ENCODE measurements at regions not wholly inside any gene's neighbourhood (a gene's known extent, or its start where the extent isn't known, plus 50 kb on each side); places are given as distances from the start of the nearest gene placed in this dataset.

GRCh38 chr6:195861-196360 is 96.4 kb upstream of the DUSP22 start:
- TF ChIP-seq POLR2AphosphoS5 (IDR thresholded peaks at IDR 0.05; ENCODE audit: borderline replicate concordance, low read depth, low read length): no peak
- no peak for TF ChIP-seq EZH2 (IDR thresholded peaks at IDR 0.05)
- no peak for TF ChIP-seq FOXP2 (optimal IDR thresholded peaks at IDR 0.05; ENCODE audit: control extremely low read depth, extremely low read length, insufficient read depth)
- no peak for DNase-seq (ENCODE audit: low read depth, low spot score)
- Histone ChIP-seq H3K9ac (ENCODE audit: insufficient read length) (no peak overlapping the region), H3K27ac (no peak overlapping the region), H3K4me3 (no peak overlapping the region), H3K36me3 (ENCODE audit: insufficient read depth, low read length) (no peaks in the 10 kb centered on the region), H3K9me3 (ENCODE audit: low read depth, low read length) (no peaks in the 10 kb centered on the region)

- Histone ChIP-seq H3K27ac (no peak overlapping the region), H3K9me3 (ENCODE audit: low read depth, low read length) (no peaks in the 10 kb centered on the region), H3K4me3 (no peak overlapping the region), H3K36me3 (ENCODE audit: insufficient read depth, low read length) (no peaks in the 10 kb centered on the region), H3K9ac (ENCODE audit: insufficient read length) (no peak overlapping the region)
- TF ChIP-seq POLR2AphosphoS5 (IDR thresholded peaks at IDR 0.05; ENCODE audit: borderline replicate concordance, low read depth, low read length) (no peak), EZH2 (IDR thresholded peaks at IDR 0.05) (no peak), FOXP2 (optimal IDR thresholded peaks at IDR 0.05; ENCODE audit: control extremely low read depth, extremely low read length, insufficient read depth) (no peak)
- DNase-seq (ENCODE audit: low read depth, low spot score): no peak
These were observed 95.7 kb upstream of the DUSP22 start for GRCh38 chr6:196543-196942.

- no peak overlapping the region for H3K4me3 ChIP-seq
- H3K36me3 ChIP-seq (ENCODE audit: insufficient read depth, low read length): no peaks in the 10 kb centered on the region
- no peak for TF ChIP-seq POLR2AphosphoS5 (IDR thresholded peaks at IDR 0.05; ENCODE audit: borderline replicate concordance, low read depth, low read length)
- TF ChIP-seq EZH2 (IDR thresholded peaks at IDR 0.05): no peak
- no peak for TF ChIP-seq FOXP2 (optimal IDR thresholded peaks at IDR 0.05; ENCODE audit: control extremely low read depth, extremely low read length, insufficient read depth)
- H3K9me3 ChIP-seq (ENCODE audit: low read depth, low read length): no peaks in the 10 kb centered on the region
- no peak overlapping the region for H3K9ac ChIP-seq (ENCODE audit: insufficient read length)
- H3K27ac ChIP-seq: no peak overlapping the region
- DNase-seq (ENCODE audit: low read depth, low spot score): no peak
These were observed 88.6 kb upstream of the DUSP22 start for GRCh38 chr6:203661-204060.

- Histone ChIP-seq H3K4me3 (no peak overlapping the region), H3K27ac (no peak overlapping the region), H3K36me3 (ENCODE audit: insufficient read depth, low read length) (no peaks in the 10 kb centered on the region), H3K9me3 (ENCODE audit: low read depth, low read length) (no peaks in the 10 kb centered on the region), H3K9ac (ENCODE audit: insufficient read length) (no peak overlapping the region)
- TF ChIP-seq POLR2AphosphoS5 (IDR thresholded peaks at IDR 0.05; ENCODE audit: borderline replicate concordance, low read depth, low read length) (no peak), EZH2 (IDR thresholded peaks at IDR 0.05) (no peak), FOXP2 (optimal IDR thresholded peaks at IDR 0.05; ENCODE audit: control extremely low read depth, extremely low read length, insufficient read depth) (no peak)
- DNase-seq (ENCODE audit: low read depth, low spot score): no peak
These were observed 86.0 kb upstream of the DUSP22 start for GRCh38 chr6:206264-206663.

GRCh38 chr6:208364-208763 is 83.9 kb upstream of the DUSP22 start:
- Histone ChIP-seq H3K27ac (no peak overlapping the region), H3K9me3 (ENCODE audit: low read depth, low read length) (no peaks in the 10 kb centered on the region), H3K36me3 (ENCODE audit: insufficient read depth, low read length) (no peaks in the 10 kb centered on the region), H3K9ac (ENCODE audit: insufficient read length) (no peak overlapping the region), H3K4me3 (no peak overlapping the region)
- DNase-seq (ENCODE audit: low read depth, low spot score): no peak
- no peak for TF ChIP-seq POLR2AphosphoS5 (IDR thresholded peaks at IDR 0.05; ENCODE audit: borderline replicate concordance, low read depth, low read length)
- no peak for TF ChIP-seq EZH2 (IDR thresholded peaks at IDR 0.05)
- no peak for TF ChIP-seq FOXP2 (optimal IDR thresholded peaks at IDR 0.05; ENCODE audit: control extremely low read depth, extremely low read length, insufficient read depth)

DNA sequence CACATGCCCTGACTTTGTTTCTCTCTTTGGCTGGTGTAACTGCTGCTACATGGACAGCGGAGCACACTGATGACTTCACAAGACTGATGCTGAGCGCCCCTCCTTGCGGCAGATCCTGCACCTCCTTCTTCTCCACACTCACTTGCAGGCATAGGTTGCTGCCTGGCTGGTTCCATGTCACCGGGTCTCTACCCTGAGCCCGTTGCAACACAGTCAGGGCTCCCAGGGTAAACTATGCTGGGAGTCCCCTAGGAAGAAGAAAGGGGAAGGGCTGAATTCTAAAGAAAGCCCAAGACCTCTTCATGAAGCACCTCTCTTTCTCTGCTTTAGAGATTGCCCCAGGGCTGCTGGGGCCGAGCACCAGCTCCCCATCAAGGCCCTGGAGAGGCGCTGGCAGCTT is 83.3 kb upstream of the DUSP22 start:
- TF ChIP-seq FOXP2 (optimal IDR thresholded peaks at IDR 0.05; ENCODE audit: control extremely low read depth, extremely low read length, insufficient read depth): no peak
- no peak for DNase-seq (ENCODE audit: low read depth, low spot score)
- Histone ChIP-seq H3K9me3 (ENCODE audit: low read depth, low read length) (no peaks in the 10 kb centered on the region), H3K9ac (ENCODE audit: insufficient read length) (no peak overlapping the region), H3K36me3 (ENCODE audit: insufficient read depth, low read length) (no peaks in the 10 kb centered on the region), H3K4me3 (no peak overlapping the region), H3K27ac (no peak overlapping the region)

GRCh38 chr6:209432-210103 is 82.7 kb upstream of the DUSP22 start:
- H3K27ac ChIP-seq: no peak overlapping the region
- no peak overlapping the region for H3K9ac ChIP-seq (ENCODE audit: insufficient read length)
- DNase-seq (ENCODE audit: low read depth, low spot score): no peak
- no peak for TF ChIP-seq FOXP2 (optimal IDR thresholded peaks at IDR 0.05; ENCODE audit: control extremely low read depth, extremely low read length, insufficient read depth)
- no peak for TF ChIP-seq POLR2AphosphoS5 (IDR thresholded peaks at IDR 0.05; ENCODE audit: borderline replicate concordance, low read depth, low read length)
- TF ChIP-seq EZH2 (IDR thresholded peaks at IDR 0.05): no peak
- no peaks in the 10 kb centered on the region for H3K9me3 ChIP-seq (ENCODE audit: low read depth, low read length)
- no peak overlapping the region for H3K4me3 ChIP-seq
- no peaks in the 10 kb centered on the region for H3K36me3 ChIP-seq (ENCODE audit: insufficient read depth, low read length)

DNA sequence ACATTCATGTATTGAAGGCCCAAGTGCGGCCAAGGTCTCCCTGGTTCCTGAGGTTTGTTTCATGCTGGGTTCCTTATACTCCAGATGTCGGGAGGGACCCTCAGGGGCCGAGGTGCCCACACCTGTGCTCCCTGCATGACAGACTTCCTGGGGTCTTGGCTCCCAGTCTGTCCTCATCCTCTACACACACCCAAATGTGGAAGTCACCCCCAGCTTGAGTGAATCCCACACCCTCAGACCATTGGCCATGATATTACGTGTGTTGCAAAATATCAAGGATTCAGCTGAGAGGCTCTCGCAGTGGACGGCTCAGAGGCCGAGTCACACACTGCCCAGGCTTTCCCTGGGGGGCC is 82.2 kb upstream of the DUSP22 start:
- H3K4me3 ChIP-seq: no peak overlapping the region
- TF ChIP-seq EZH2 (IDR thresholded peaks at IDR 0.05) (no peak), FOXP2 (optimal IDR thresholded peaks at IDR 0.05; ENCODE audit: control extremely low read depth, extremely low read length, insufficient read depth) (no peak), POLR2AphosphoS5 (IDR thresholded peaks at IDR 0.05; ENCODE audit: borderline replicate concordance, low read depth, low read length) (no peak)

More for the DNA sequence above, 82.2 kb upstream of the DUSP22 start:
- Histone ChIP-seq H3K9me3 (ENCODE audit: low read depth, low read length) (no peaks in the 10 kb centered on the region), H3K27ac (no peak overlapping the region), H3K9ac (ENCODE audit: insufficient read length) (no peak overlapping the region), H3K36me3 (ENCODE audit: insufficient read depth, low read length) (no peaks in the 10 kb centered on the region)
- no peak for DNase-seq (ENCODE audit: low read depth, low spot score)

Data from SK-N-MC (cell line).